Activated naive CD8-positive, alpha-beta T cell treated with anti-CD3 and anti-CD28 coated beads, Interleukin-2, amount 50 U/mL, for 24 hours (primary cell): ENCODE measurements at regions not wholly inside any gene's neighbourhood (a gene's known extent, or its start where the extent isn't known, plus 50 kb on each side); places are given as distances from the start of the nearest gene placed in this dataset.

Experiments used
- ATAC-seq: fragments of 150-1000 bp; cut with Tn5 transposase; one replicate; pipeline ENCODE4 v1.10.0; 2021
- DNase-seq: peaks from one replicate; pipeline ENCODE4 v3.0.0; 2021
- H3K27ac Mint-ChIP-seq: one replicate; pipeline ENCODE4 v1.8.0; 2021; ENCODE audit warnings: mild to moderate bottlenecking, mixed read lengths
- H3K27me3 Mint-ChIP-seq: one replicate; pipeline ENCODE4 v1.8.0; 2021; ENCODE audit warnings: mixed read lengths
- H3K36me3 Mint-ChIP-seq: one replicate; pipeline ENCODE4 v1.8.0; 2021; ENCODE audit warnings: low read depth, mixed read lengths
- H3K4me1 Mint-ChIP-seq: one replicate; pipeline ENCODE4 v1.8.0; 2021; ENCODE audit warnings: mixed read lengths
- H3K4me3 Mint-ChIP-seq: one replicate; pipeline ENCODE4 v1.8.0; 2021; ENCODE audit warnings: mild to moderate bottlenecking, moderate library complexity, mixed read lengths
- H3K9me3 Mint-ChIP-seq: one replicate; pipeline ENCODE4 v1.8.0; 2021; ENCODE audit warnings: mixed read lengths

GRCh38 chr3:18505056-18505455, 79.9 kb upstream of the SATB1 start:
- no peak for DNase-seq
- Mint-ChIP-seq H3K27me3 (no peaks in the 10 kb centered on the region), H3K27ac (no peak overlapping the region), H3K36me3 (no peaks in the 10 kb centered on the region), H3K9me3 (peaks cover 8% of the 10 kb centered on the region), H3K4me1 (peaks cover 17% of the 10 kb centered on the region), H3K4me3 (no peak overlapping the region)
- no peak for ATAC-seq

DNA sequence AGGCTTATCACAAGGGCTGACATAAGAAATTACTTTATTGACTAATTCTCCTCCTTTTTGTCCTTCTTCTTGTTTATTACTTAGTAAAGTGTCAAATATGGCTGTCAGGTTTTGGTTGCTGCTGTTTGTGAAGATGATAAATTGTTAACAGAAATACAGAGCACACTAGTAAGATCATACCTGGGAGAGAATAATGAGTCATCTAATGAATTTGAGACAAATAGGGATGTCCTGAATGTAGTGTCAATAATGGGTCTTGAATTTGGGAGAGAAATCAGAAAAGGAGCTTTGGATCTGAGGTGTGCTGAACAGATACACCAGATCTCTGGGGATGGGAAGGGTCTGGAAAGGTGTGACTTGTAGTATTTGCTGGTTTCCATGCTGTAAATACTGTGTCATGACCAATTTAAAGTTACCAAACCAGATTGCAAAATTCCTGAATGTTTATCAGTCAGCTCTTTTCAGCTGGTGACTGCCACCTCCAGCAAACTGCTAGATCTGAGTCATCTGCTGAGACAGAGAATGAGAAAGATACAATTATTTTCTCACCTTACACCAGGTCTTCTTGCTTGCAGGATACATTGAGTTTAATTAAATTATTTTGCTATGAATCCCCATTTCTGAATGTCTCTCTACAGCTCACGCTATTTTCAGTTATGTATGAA, 76.7 kb upstream of the SATB1 start:
- peaks cover 38% of the 10 kb centered on the region for H3K4me1 Mint-ChIP-seq
- no peak overlapping the region for H3K27ac Mint-ChIP-seq
- ATAC-seq (peak; percentile 57), DNase-seq (no peak)
- H3K4me3 Mint-ChIP-seq = no peak overlapping the region
- peaks cover 3% of the 10 kb centered on the region for H3K36me3 Mint-ChIP-seq
- no peaks in the 10 kb centered on the region for H3K27me3 Mint-ChIP-seq
- no peaks in the 10 kb centered on the region for H3K9me3 Mint-ChIP-seq

GRCh38 chr3:18500322-18500721, 75.2 kb upstream of the SATB1 start:
- H3K9me3 Mint-ChIP-seq = peaks cover 1% of the 10 kb centered on the region
- DNase-seq (no peak), ATAC-seq (no peak)
- no peak overlapping the region for H3K27ac Mint-ChIP-seq
- no peaks in the 10 kb centered on the region for H3K27me3 Mint-ChIP-seq
- no peak overlapping the region for H3K4me3 Mint-ChIP-seq
- peaks cover 38% of the 10 kb centered on the region for H3K4me1 Mint-ChIP-seq
- H3K36me3 Mint-ChIP-seq = peaks cover 4% of the 10 kb centered on the region

DNA sequence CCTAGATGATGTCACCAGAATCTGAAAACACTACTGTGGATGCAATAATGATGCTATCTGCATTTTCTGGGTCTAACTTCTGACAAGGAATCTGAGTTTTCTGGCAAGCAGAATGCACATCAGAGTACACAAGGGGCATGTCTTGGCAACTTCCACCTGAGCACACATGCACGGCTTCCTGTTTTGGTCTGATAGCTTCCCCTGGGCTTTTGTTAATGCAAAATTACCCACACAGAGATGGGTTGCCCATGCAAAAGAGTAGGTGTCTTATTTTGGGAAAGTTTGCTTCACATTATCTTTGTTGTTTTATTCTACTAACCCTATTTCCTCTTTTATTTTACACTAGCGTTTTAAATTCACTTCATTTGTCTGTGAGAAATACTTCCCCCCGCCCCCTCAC, 74.2 kb upstream of the SATB1 start:
- H3K9me3 Mint-ChIP-seq = peaks cover 6% of the 10 kb centered on the region
- H3K4me1 Mint-ChIP-seq = peaks cover 37% of the 10 kb centered on the region
- DNase-seq (no peak), ATAC-seq (peak; percentile 40)
- H3K36me3 Mint-ChIP-seq = peaks cover 7% of the 10 kb centered on the region
- H3K27me3 Mint-ChIP-seq = no peaks in the 10 kb centered on the region
- H3K4me3 Mint-ChIP-seq = peak overlapping the region; percentile 47
- peak overlapping the region; percentile 74 for H3K27ac Mint-ChIP-seq

- Mint-ChIP-seq H3K9me3 (peaks cover 13% of the 10 kb centered on the region), H3K27ac (no peak overlapping the region), H3K4me1 (peaks cover 33% of the 10 kb centered on the region), H3K36me3 (peaks cover 13% of the 10 kb centered on the region), H3K27me3 (no peaks in the 10 kb centered on the region), H3K4me3 (no peak overlapping the region)
- no peak for DNase-seq
- no peak for ATAC-seq
These were observed 69.1 kb upstream of the SATB1 start for GRCh38 chr3:18494251-18494650.

DNA sequence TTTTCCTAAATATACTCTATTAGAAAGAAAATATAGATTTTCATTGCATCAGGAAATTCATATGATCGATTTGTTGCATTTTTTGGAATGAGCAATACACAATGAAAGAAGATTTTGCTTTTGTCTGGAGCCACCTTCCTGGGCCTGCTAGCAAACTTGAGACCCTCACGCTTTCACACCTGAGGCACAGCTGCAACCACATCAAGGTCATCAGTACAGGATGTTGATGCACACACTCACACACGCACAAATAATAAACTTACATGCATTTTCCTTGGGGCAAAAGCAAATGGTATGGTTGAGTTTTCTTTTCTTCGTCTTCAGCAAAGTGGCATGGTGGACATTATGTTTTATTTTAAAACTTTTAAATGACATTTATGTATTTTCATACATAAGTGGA, 64.8 kb upstream of the SATB1 start:
- no peaks in the 10 kb centered on the region for H3K27me3 Mint-ChIP-seq
- peaks cover 22% of the 10 kb centered on the region for H3K4me1 Mint-ChIP-seq
- ATAC-seq = no peak
- peaks cover 16% of the 10 kb centered on the region for H3K36me3 Mint-ChIP-seq
- H3K27ac Mint-ChIP-seq = no peak overlapping the region
- peaks cover 18% of the 10 kb centered on the region for H3K9me3 Mint-ChIP-seq
- DNase-seq = no peak
- no peak overlapping the region for H3K4me3 Mint-ChIP-seq

DNA sequence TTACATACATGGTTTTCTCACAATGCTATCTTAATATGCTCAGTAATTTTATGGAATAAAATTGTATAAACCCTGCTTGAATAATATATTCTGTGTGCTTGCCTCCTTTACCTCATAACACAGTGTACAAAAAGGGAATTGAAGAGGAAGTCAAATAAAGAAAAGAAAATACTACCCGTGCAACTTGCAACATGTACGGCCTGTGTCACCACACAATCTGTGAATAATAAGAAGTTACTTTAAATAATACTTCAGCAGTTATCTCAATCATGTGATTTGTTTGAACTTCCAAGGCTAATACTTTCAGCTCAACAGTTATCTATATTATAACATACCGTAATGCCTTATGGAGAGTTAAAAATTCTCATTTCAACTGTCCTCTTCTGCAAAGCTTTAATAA, 58.1 kb upstream of the SATB1 start:
- H3K4me3 Mint-ChIP-seq = no peak overlapping the region
- H3K36me3 Mint-ChIP-seq = peaks cover 19% of the 10 kb centered on the region
- no peak overlapping the region for H3K27ac Mint-ChIP-seq
- ATAC-seq (no peak), DNase-seq (no peak)
- peaks cover 22% of the 10 kb centered on the region for H3K4me1 Mint-ChIP-seq
- H3K9me3 Mint-ChIP-seq = peaks cover 10% of the 10 kb centered on the region
- H3K27me3 Mint-ChIP-seq = no peaks in the 10 kb centered on the region

- DNase-seq (no peak), ATAC-seq (no peak)
- Mint-ChIP-seq H3K4me3 (no peak overlapping the region), H3K27ac (peak overlapping the region; percentile 15), H3K36me3 (peaks cover 21% of the 10 kb centered on the region), H3K9me3 (peaks cover 14% of the 10 kb centered on the region), H3K27me3 (no peaks in the 10 kb centered on the region), H3K4me1 (peaks cover 22% of the 10 kb centered on the region)
These were observed 56.9 kb upstream of the SATB1 start for GRCh38 chr3:18481946-18482548.

DNA sequence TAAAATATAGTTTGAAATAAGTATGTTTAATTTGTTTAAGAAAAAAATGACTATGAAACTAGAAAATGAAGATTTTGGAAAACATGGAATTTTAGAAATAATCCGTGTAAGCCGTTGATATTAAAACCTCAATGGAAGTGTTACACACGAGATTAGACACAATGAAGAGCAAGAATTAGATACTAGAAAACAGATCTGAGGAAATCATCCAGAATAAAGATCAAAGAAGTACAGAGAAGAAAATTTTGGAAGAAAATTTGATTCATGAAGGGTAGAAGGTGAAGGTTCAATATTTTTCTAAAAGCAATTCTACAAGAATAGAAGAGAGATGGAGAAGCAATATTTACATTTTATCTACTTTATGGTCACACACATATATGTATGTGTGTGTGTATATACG, 52.5 kb upstream of the SATB1 start:
- no peaks in the 10 kb centered on the region for H3K27me3 Mint-ChIP-seq
- DNase-seq (no peak), ATAC-seq (no peak)
- H3K4me3 Mint-ChIP-seq = no peak overlapping the region
- no peak overlapping the region for H3K27ac Mint-ChIP-seq
- peaks cover 23% of the 10 kb centered on the region for H3K36me3 Mint-ChIP-seq
- H3K9me3 Mint-ChIP-seq = peaks cover 13% of the 10 kb centered on the region
- H3K4me1 Mint-ChIP-seq = peaks cover 22% of the 10 kb centered on the region
